MM.1S (cell line): ENCODE measurements at regions not wholly inside any gene's neighbourhood (a gene's known extent, or its start where the extent isn't known, plus 50 kb on each side); places are given as distances from the start of the nearest gene placed in this dataset.

Experiments used
- DNase-seq: peaks from one replicate; pipeline ENCODE4 v3.0.0-alpha.2; 2015
- H2AFZ ChIP-seq: fragments of 300-600 bp; sonication (generic); 2 replicates; pipeline ENCODE4 v1.6.0; 2016; ENCODE audit warnings: antibody characterized with exemption, low read length
- H3F3A ChIP-seq: fragments of 300-600 bp; sonication (generic); 2 replicates; pipeline ENCODE4 v1.6.1; 2016; ENCODE audit warnings: mild to moderate bottlenecking, antibody characterized with exemption, low read length, moderate library complexity, mixed read lengths; ENCODE audit not compliant: insufficient read depth
- H3K27ac ChIP-seq: fragments of 300-600 bp; sonication (generic); 2 replicates; pipeline ENCODE4 v1.5.1; 2016; ENCODE audit warnings: mild to moderate bottlenecking, low read length
- H3K27me3 ChIP-seq: fragments of 300-600 bp; sonication (generic); replicated peaks from 2 replicates; pipeline ENCODE4 v1.6.0; 2016; ENCODE audit warnings: low read length; ENCODE audit not compliant: insufficient read depth
- H3K36me3 ChIP-seq: fragments of 300-600 bp; sonication (generic); replicated peaks from 2 replicates; pipeline ENCODE4 v1.6.1; 2016; ENCODE audit warnings: mild to moderate bottlenecking, low read length, mixed read lengths; ENCODE audit not compliant: insufficient read depth
- H3K4me1 ChIP-seq: fragments of 300-600 bp; sonication (generic); 2 replicates; pipeline ENCODE4 v1.6.1; 2016; ENCODE audit warnings: low read length, mixed read lengths
- H3K4me2 ChIP-seq: fragments of 300-600 bp; sonication (generic); 2 replicates; pipeline ENCODE4 v1.6.0; 2016; ENCODE audit warnings: low read depth, low read length
- H3K4me3 ChIP-seq: fragments of 300-600 bp; sonication (generic); 2 replicates; pipeline ENCODE4 v1.5.1; 2016; ENCODE audit warnings: low read length, mixed read lengths
- H3K79me2 ChIP-seq: fragments of 300-600 bp; sonication (generic); 2 replicates; pipeline ENCODE4 v1.6.1; 2016; ENCODE audit warnings: mixed run types, low read length, mixed read lengths
- H3K9ac ChIP-seq: fragments of 300-600 bp; sonication (generic); 2 replicates; pipeline ENCODE4 v1.6.1; 2016; ENCODE audit warnings: low read length, mixed read lengths
- H3K9me2 ChIP-seq: fragments of 300-600 bp; sonication (generic); replicated peaks from 2 replicates; pipeline ENCODE4 v1.6.1; 2016; ENCODE audit warnings: mild to moderate bottlenecking, low read length, mixed read lengths; ENCODE audit not compliant: insufficient read depth
- H3K9me3 ChIP-seq: fragments of 300-600 bp; sonication (generic); replicated peaks from 2 replicates; pipeline ENCODE4 v1.6.1; 2016; ENCODE audit warnings: mild to moderate bottlenecking, low read length, mixed read lengths; ENCODE audit not compliant: insufficient read depth
- H4K20me1 ChIP-seq: fragments of 300-600 bp; sonication (generic); 2 replicates; pipeline ENCODE4 v1.6.1; 2016; ENCODE audit warnings: mild to moderate bottlenecking, low read length, moderate library complexity, mixed read lengths; ENCODE audit not compliant: insufficient read depth
- CTCF ChIP-seq: fragments of 300-600 bp; sonication (generic); IDR thresholded peaks from 2 replicates; pipeline ENCODE4 v1.5.1; 2016; ENCODE audit warnings: antibody characterized with exemption, low read length, mixed read lengths
- EZH2 ChIP-seq: fragments of 300-600 bp; sonication (generic); optimal IDR thresholded peaks from 2 replicates; pipeline ENCODE3; 2017; ENCODE audit warnings: low read depth, mild to moderate bottlenecking, antibody characterized with exemption, low read length, mixed read lengths
- EZH2phosphoT487 ChIP-seq: fragments of 300-600 bp; sonication (generic); IDR thresholded peaks from 2 replicates; pipeline ENCODE4 v1.6.1; 2018; ENCODE audit warnings: antibody characterized with exemption, low read length

- no peak overlapping the region for H3K27ac ChIP-seq
- no peaks in the 10 kb centered on the region for H3K9me2 ChIP-seq
- no peaks in the 10 kb centered on the region for H3K36me3 ChIP-seq
- no peak overlapping the region for H2AFZ ChIP-seq
- DNase-seq: no peak
- H3K79me2 ChIP-seq: no peaks in the 10 kb centered on the region
- no peaks in the 10 kb centered on the region for H3F3A ChIP-seq
- H3K9ac ChIP-seq: no peak overlapping the region
- no peak overlapping the region for H3K4me3 ChIP-seq
- no peaks in the 10 kb centered on the region for H4K20me1 ChIP-seq
- H3K9me3 ChIP-seq: no peaks in the 10 kb centered on the region
- H3K27me3 ChIP-seq: no peaks in the 10 kb centered on the region
- no peaks in the 10 kb centered on the region for H3K4me1 ChIP-seq
- H3K4me2 ChIP-seq: no peak overlapping the region
- TF ChIP-seq EZH2 (no peak), CTCF (no peak), EZH2phosphoT487 (no peak)
These were observed 504.6 kb downstream of the ALG10 start for GRCh38 chr12:34526946-34527345.

- Histone ChIP-seq H4K20me1 (no peaks in the 10 kb centered on the region), H3K9me2 (no peaks in the 10 kb centered on the region), H2AFZ (no peak overlapping the region), H3K9me3 (no peaks in the 10 kb centered on the region), H3K9ac (no peak overlapping the region), H3K79me2 (no peaks in the 10 kb centered on the region), H3K4me3 (no peak overlapping the region), H3K27ac (no peak overlapping the region), H3K4me2 (no peak overlapping the region), H3F3A (no peaks in the 10 kb centered on the region), H3K36me3 (no peaks in the 10 kb centered on the region), H3K27me3 (no peaks in the 10 kb centered on the region), H3K4me1 (no peaks in the 10 kb centered on the region)
- no peak for DNase-seq
- TF ChIP-seq EZH2phosphoT487 (no peak), EZH2 (no peak)
These were observed 525.0 kb downstream of the ALG10 start for GRCh38 chr12:34547276-34547675.

GRCh38 chr12:34591966-34592365 is 569.7 kb downstream of the ALG10 start:
- TF ChIP-seq CTCF (no peak), EZH2 (no peak), EZH2phosphoT487 (no peak)
- H3K9me3 ChIP-seq: no peaks in the 10 kb centered on the region; the same call in 1 of the 2 replicates

GRCh38 chr12:34595749-34596733 is 573.7 kb downstream of the ALG10 start:
- H3K27me3 ChIP-seq: no peaks in the 10 kb centered on the region
- H3K9ac ChIP-seq: no peak overlapping the region
- TF ChIP-seq EZH2 (no peak), CTCF (no peak), EZH2phosphoT487 (no peak)
- H3K36me3 ChIP-seq: no peaks in the 10 kb centered on the region
- no peaks in the 10 kb centered on the region for H3K79me2 ChIP-seq
- H3K4me2 ChIP-seq: no peak overlapping the region
- H3K9me2 ChIP-seq: no peaks in the 10 kb centered on the region
- no peak for DNase-seq
- H3K27ac ChIP-seq: no peak overlapping the region
- H3K4me1 ChIP-seq: no peaks in the 10 kb centered on the region
- no peaks in the 10 kb centered on the region for H4K20me1 ChIP-seq
- H3K4me3 ChIP-seq: no peak overlapping the region
- no peak overlapping the region for H2AFZ ChIP-seq
- no peaks in the 10 kb centered on the region for H3F3A ChIP-seq
- H3K9me3 ChIP-seq: no peaks in the 10 kb centered on the region

More at GRCh38 chr12:34591966-34592365, 569.7 kb downstream of the ALG10 start:
- no peak overlapping the region for H3K27ac ChIP-seq
- no peaks in the 10 kb centered on the region for H3K36me3 ChIP-seq
- no peaks in the 10 kb centered on the region for H3K27me3 ChIP-seq
- no peak for DNase-seq
- no peak overlapping the region for H3K4me2 ChIP-seq
- H4K20me1 ChIP-seq: no peaks in the 10 kb centered on the region
- H3K4me3 ChIP-seq: no peak overlapping the region
- no peak overlapping the region for H3K9ac ChIP-seq
- no peaks in the 10 kb centered on the region for H3F3A ChIP-seq
- no peaks in the 10 kb centered on the region for H3K9me2 ChIP-seq
- H3K4me1 ChIP-seq: no peaks in the 10 kb centered on the region
- no peaks in the 10 kb centered on the region for H3K79me2 ChIP-seq
- no peak overlapping the region for H2AFZ ChIP-seq
